ENCODE measurements at regions not wholly inside any gene's neighbourhood (a gene's known extent, or its start where the extent isn't known, plus 50 kb on each side); places are given as distances from the start of the nearest gene placed in this dataset.
"Not testable (repeated sequence)": the region's sequence is repeated elsewhere in the genome, so short reads cannot be mapped to it uniquely, and the experiment has no call there.

- DNase-seq, result no peak
These were observed 238.9 kb upstream of the GBE1 start for GRCh38 chr3:82000350-82000749.

GRCh38 chr3:81998907-81999306 is 237.5 kb upstream of the GBE1 start:
- DNase-seq, result no peak

DNA sequence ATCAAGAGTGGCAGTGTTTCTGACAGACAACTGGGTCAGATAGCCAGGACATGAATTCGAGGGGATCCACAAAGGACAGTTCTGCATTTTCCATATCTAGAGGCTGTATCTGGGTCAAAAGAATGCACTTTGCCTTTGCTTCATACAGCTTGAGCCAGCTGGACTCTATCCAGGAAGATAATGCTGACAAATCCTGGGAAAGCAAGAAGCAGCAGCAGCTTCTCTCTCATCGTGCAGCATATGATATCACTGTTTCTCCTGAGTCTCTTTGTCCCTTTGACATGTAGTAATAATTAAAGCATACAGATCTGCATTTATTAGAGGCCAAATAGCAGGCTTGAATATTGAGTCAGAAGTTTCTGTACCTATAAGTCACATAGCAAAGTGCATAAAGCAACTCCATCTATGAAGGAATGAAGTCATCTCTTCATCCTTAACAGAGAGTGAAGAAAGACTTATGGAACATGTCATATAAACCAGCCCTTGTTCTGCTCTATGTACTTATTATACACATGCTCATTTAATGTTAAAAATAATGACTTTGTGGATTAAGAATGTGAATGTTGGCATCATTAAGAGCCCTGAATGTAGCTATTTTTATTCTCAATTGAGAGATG is 236.8 kb upstream of the GBE1 start:
- DNase-seq, result no peak

DNA sequence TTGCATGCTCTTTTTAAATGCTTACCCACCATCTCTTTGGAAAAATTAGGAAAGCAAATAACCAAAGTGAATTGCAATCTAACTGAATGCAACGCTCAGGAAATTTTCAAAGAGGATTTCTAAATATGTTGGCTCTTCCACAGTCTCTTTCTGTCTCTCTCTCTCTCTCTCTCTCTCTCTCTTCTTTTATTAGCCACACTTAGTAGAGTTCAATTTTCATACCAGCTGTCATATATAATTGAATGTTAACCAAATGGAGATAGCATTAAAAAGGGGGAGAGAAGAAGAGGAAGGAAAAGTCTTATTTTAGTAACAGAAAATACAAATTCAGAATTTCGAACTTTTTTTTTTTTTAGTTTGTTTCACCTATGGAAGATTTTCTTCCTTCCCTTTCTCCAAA is 235.9 kb upstream of the GBE1 start:
- DNase-seq, result no peak

DNA sequence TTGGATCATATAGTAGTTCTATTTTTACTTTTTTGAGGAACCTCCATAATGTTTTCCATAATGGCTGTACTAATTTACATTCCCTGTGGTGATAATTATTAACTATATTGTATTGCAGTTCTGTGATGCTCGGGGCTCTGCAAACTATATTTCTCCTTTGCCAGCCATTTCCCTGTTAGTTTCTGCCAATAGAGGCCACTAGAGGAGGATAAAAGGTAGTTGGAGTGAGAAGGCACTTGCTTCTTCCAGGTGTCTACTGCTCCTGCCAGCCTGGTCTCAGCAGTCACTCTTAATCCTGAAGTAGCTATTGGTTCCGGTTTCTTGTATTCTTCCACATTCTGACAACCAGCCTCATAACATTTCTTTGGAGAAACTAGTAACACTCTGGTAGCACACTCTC is 233.9 kb upstream of the GBE1 start:
- peak in 2 of 3 experiments; percentile 18 to 59 for DNase-seq

DNA sequence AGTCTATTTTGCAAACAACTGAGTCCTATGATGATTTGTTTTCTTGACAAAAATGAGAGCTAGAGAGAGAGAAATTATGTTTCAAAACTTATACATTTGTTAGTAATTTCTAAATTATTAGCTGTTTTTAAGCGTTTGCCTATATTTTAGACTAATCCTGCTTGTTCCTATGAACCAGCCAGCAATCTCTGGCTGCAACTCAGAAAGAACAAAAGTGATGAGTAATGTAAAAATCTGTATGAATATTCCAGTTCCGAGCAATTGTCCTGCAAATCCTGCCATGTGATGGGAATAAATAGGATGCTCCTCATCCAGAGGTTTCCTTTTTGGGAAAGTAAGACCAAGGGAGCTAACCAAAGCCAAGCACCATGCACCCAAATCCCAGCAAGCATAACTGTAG is 228.3 kb upstream of the GBE1 start:
- DNase-seq, result no peak

GRCh38 chr3:81989274-81989673 is 227.8 kb upstream of the GBE1 start:
- DNase-seq, result no peak

DNA sequence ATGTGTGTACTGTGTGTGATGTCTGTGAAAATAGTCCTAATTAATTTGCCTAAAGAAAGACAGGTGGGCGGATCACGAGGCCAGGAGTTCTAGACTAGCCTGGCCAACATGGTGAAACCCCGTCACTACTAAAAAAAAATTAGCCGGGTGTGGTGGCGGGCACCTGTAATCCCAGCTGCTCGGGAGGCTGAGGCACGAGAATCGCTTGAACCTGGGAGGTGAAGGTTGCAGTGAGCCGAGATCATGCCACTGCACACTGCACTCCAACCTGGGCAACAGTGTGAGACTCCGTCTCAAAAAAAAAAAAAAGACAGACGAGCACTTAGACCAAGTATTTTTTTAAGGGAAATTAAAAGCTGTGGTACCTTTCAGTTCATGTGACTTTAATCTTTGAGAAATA is 226.0 kb upstream of the GBE1 start:
- DNase-seq, result not testable (repeated sequence)

- no peak for DNase-seq
These were observed 224.7 kb upstream of the GBE1 start for GRCh38 chr3:81985996-81986723.

- no peak for DNase-seq
These were observed 221.9 kb upstream of the GBE1 start for GRCh38 chr3:81983382-81983781.

DNA sequence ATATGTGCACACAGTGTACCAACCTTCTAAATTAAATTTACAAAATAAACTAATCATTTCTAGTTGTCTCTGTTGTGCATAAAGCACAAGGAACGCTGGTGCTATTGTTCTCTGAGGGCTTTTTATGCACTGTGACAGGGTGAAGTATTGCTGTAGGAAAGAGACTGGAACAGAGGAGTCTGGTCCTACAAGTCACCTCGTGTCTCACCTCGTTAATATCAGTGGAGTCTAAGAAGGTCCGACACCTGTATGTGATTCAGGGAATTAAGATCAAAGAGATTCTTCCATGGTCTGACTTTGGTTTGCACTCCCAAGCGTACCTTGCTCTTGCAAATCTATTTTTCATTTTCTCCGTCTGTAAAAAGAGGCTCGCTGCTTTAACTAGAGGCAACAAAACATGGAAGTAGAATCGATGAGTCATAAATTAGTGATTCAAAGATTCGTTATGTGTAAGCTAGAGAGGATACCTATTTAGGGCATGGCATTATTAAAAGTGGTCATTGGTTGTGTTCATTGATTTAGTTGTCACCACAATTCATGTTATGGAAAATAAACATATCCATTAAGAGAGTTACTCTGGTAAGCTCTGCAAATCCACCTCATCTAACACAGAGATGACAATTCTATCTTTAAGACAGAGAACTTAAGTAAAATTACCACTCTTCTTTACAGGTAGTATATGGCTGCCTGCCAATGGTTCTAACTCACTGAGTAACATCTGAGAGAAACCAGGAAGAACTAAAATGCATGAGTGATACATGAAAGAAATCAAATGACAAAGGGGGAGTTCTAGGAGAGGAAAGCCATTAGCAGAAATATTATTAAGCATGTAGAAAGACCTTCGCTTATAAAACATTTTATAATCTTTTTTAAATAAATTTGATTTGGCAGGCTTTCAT is 219.4 kb upstream of the GBE1 start:
- no peak for DNase-seq

- no peak for DNase-seq
These were observed 213.3 kb upstream of the GBE1 start for GRCh38 chr3:81974751-81975150.

GRCh38 chr3:81968658-81969057 is 207.2 kb upstream of the GBE1 start:
- DNase-seq, result no peak

- no peak for DNase-seq
These were observed 205.9 kb upstream of the GBE1 start for GRCh38 chr3:81967393-81967792.

GRCh38 chr3:81965696-81966095 is 204.3 kb upstream of the GBE1 start:
- DNase-seq, result no peak

- DNase-seq, result no peak
These were observed 201.0 kb upstream of the GBE1 start for GRCh38 chr3:81962396-81962795.

DNA sequence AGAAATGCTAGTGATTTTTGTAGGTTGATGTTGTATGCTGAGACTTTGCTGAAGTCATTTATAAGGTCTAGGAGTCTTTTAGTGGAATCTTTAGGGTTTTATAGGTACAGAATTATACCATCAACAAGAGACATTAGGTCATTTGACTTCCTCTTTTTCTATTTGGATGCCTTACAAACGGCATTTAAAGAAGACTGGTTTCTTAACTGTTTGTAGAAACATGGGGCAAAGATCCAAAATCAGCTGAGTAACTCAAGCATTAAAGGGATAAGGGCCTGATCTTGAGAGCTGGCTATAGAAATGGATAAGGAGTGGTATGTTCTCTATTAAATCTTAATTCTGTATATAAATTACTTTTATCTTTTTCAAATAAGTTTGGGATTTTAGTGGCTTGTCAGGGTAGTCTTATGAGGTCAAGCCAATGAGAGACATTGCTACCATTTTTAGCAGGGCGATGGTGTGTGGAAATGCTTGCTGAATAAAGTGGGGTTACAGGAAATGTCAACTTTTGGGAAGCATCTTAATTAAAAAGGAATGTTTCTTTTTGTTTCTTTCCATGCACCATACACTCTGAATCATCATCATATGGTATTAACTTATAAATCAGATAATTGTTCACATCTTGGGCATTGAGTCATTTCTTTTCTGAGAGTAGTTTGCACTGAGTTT is 197.7 kb upstream of the GBE1 start:
- no peak for DNase-seq

GRCh38 chr3:81955878-81956277 is 194.4 kb upstream of the GBE1 start:
- DNase-seq, result peak in 2 of 3 experiments; percentile 2 to 74

DNA sequence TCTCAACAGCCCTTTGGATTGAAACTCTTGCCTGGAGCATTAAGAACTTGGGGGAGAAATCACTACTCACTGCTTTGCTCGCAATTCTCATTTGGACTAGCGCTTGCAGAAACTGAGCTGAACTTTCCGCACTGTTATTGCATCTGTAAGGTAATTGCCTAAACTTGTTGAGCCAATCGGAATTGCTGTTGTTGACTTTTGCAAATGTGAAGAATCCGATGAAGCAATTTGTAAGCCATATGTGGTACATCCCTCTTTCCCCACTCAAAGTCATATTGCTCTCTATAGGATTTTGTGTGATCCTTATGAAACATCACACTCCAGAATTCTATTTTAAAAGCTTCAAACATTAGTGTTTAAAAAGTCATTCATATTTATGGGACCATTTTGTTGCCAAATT is 191.7 kb upstream of the GBE1 start:
- no peak for DNase-seq

- no peak for DNase-seq
These were observed 190.7 kb upstream of the GBE1 start for GRCh38 chr3:81952141-81952540.

GRCh38 chr3:81951636-81952035 is 190.2 kb upstream of the GBE1 start:
- no peak for DNase-seq

DNA sequence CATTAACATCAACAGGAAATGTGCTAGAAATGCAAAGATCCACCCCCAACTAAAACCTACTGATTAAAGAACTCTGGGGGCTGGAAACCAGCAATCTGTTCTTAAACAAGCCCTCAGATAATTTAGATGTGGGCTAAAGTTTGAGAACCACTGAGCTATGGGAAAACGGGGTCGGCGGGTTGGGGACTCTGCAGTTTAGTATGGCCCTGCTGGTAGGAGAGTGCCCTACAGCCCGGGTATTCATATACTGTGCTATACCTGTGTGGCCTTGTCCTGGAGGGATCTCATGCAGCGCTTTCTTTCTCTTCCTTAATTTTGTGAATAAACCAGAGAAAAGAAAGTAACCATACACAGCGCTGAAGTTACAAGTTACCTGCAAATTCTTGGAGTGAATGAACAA is 189.7 kb upstream of the GBE1 start:
- no peak for DNase-seq

DNA sequence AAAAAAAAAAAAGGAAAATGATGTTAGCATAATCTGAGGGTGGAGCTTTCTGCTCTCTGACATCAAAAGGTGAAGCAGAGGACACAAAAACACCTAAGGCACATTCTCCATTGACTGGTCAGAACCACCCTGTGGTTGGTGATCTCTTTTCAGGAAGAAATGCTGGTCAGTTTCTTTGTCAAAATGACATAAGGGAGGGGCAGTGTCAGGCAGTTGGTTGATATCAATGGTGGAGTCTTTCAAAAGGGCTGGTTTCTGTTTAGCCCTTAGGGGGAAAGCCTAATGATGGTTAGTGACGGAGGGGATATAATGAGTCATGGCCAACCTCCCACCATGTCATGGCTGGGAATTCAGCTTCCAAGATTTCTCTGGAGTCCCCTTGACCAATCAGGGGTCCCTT is 185.9 kb upstream of the GBE1 start:
- no peak for DNase-seq
